HUES6 (cell line): ENCODE measurements at regions not wholly inside any gene's neighbourhood (a gene's known extent, or its start where the extent isn't known, plus 50 kb on each side); places are given as distances from the start of the nearest gene placed in this dataset.
"Not testable (repeated sequence)": the region's sequence is repeated elsewhere in the genome, so short reads cannot be mapped to it uniquely, and the experiment has no call there.

Experiments
- H3K27ac ChIP-seq: 2 replicates; pipeline ENCODE4 v1.7.0; 2013; ENCODE audit warnings: low read depth, mild to moderate bottlenecking, low read length, inconsistent platforms
- H3K27me3 ChIP-seq: 2 replicates; pipeline ENCODE4 v1.6.1; 2013; ENCODE audit warnings: low read length; ENCODE audit not compliant: control insufficient read depth, insufficient read depth
- H3K36me3 ChIP-seq: 2 replicates; pipeline ENCODE4 v1.6.1; 2013; ENCODE audit warnings: low read length; ENCODE audit not compliant: control insufficient read depth, insufficient read depth
- H3K4me1 ChIP-seq: 2 replicates; pipeline ENCODE4 v1.6.1; 2013; ENCODE audit warnings: low read length; ENCODE audit not compliant: control insufficient read depth, insufficient read depth
- H3K4me3 ChIP-seq: 2 replicates; pipeline ENCODE4 v1.5.1; 2013; ENCODE audit warnings: low read depth, low read length
- H3K9ac ChIP-seq: one replicate; pipeline ENCODE4 v1.6.1; 2013; ENCODE audit warnings: mild to moderate bottlenecking, low read length
- H3K9me3 ChIP-seq: 2 replicates; pipeline ENCODE4 v1.6.1; 2013; ENCODE audit warnings: low read depth, low read length; ENCODE audit not compliant: control insufficient read depth, insufficient read depth

DNA sequence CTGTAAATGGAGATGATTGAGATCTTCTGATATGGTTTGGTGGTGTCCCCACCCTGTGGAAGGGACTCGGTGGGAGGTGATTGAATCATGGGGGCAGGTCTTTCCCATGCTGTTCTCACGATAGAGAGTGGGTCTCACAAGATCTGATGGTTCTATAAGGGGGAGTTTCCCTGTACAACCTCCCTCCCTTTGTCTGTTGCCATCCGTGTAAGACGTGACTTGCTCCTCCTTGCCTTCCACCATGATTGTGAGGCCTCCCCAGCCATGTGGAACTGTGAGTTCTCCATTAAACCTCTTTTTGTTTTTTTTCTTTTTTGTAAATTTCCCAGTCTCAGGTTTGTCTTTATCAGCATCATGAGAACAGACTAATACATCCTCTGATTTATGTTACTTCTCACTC, 55.1 kb upstream of the PAGE5 start:
- H3K9ac ChIP-seq, H3K9me3 ChIP-seq, H3K4me3 ChIP-seq, H3K36me3 ChIP-seq, H3K4me1 ChIP-seq, H3K27me3 ChIP-seq, H3K27ac ChIP-seq: not testable (repeated sequence)

DNA sequence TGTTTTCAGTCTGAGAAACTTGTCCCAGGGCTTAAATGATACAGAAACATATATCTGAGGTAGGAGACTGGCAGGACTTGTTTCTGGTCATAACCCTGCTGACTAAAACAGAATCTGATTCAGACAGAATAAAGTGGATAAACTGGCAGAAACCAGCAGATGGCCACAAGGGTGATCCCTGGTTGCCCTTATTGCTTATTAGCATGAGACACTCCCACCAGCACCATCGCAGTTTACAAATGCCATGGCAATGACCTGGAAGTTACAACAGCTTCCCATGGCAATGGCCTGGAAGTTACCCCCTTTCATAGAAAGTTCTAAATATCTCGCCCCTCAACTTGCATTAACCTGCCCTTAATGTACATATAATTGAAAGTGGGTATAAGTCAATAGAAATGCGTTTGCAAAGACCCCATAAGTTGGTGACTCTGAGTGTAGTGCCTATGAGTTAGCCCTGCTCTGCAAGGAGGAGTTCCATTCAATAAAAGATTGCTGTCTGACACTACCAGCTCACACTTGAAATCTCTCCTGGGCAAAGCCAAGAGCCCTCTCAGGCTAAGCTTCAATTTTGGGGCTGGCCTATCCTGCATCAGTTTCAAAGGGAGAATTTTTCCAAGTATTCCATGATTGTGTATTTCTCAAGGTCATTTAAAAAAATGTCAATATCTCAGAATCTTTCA, 52.9 kb upstream of the PAGE5 start:
- no peaks in the 10 kb centered on the region for H3K4me1 ChIP-seq
- peaks cover 10% of the 10 kb centered on the region; the same call in 1 of the 2 replicates for H3K9me3 ChIP-seq
- H3K9ac ChIP-seq: no peak overlapping the region
- H3K27me3 ChIP-seq: no peaks in the 10 kb centered on the region
- H3K36me3 ChIP-seq: no peaks in the 10 kb centered on the region
- no peak overlapping the region for H3K27ac ChIP-seq
- H3K4me3 ChIP-seq: no peak overlapping the region

DNA sequence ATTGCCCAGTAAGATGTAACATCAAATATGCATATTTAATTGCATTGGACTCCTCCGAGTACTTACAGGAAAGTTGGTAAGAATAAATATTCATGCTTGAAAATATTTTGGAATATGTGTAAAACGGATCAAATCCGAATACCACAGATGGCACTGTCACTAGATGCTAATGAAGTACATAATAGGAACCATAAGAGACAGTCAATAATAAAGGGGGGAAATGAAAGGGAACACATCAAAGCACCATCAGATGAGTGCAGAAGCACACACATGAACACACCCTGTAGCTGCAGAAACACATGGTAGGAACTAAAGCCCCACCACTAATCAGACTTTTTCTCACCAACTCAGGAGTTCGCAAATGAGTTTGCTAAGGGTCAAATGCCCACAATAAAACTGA, 52.2 kb upstream of the PAGE5 start:
- Histone ChIP-seq H3K4me1 (no peaks in the 10 kb centered on the region), H3K9me3 (peaks cover 10% of the 10 kb centered on the region; the same call in 1 of the 2 replicates), H3K9ac (no peak overlapping the region), H3K36me3 (no peaks in the 10 kb centered on the region), H3K4me3 (no peak overlapping the region), H3K27ac (no peak overlapping the region), H3K27me3 (no peaks in the 10 kb centered on the region)

DNA sequence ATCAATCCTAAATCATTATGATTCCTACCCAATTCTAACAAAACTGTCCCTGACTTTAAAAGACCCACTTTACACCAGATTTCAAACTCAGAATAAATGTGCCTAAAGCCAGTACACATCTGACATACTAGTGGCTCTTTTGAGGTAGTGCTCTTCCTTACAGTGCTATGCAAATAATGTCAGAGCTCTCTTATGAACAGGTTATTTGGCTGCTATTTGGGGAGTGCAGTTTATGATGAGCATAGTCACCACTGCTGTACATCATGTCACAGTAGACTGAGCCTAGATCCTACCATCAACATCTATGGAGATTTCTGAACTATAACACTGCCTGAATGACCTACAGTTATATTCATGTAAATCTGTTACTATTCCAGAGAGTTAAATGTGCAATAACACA, 50.4 kb upstream of the PAGE5 start:
- Histone ChIP-seq H3K27ac (no peak overlapping the region), H3K4me1 (no peaks in the 10 kb centered on the region), H3K27me3 (no peaks in the 10 kb centered on the region), H3K9me3 (peaks cover 12% of the 10 kb centered on the region; the same call in 1 of the 2 replicates), H3K36me3 (no peaks in the 10 kb centered on the region), H3K4me3 (no peak overlapping the region), H3K9ac (no peak overlapping the region)
